IPS-NIHi11 (cell line): ENCODE measurements at regions not wholly inside any gene's neighbourhood (a gene's known extent, or its start where the extent isn't known, plus 50 kb on each side); places are given as distances from the start of the nearest gene placed in this dataset.

Experiments used
- DNase-seq: peaks from one replicate; pipeline ENCODE4 v3.0.0; 2012; ENCODE audit warnings: mixed read lengths, low spot score

GRCh38 chr21:16492892-16493291 is 763.1 kb downstream of the USP25 start:
- no peak for DNase-seq

GRCh38 chr21:16496609-16497008 is 766.8 kb downstream of the USP25 start:
- DNase-seq, result no peak

- DNase-seq, result no peak
Measured at GRCh38 chr21:16500271-16500670, 770.5 kb downstream of the USP25 start.

- no peak for DNase-seq
Measured at GRCh38 chr21:16502273-16502672, 772.5 kb downstream of the USP25 start.

GRCh38 chr21:16502897-16503296 is 773.1 kb downstream of the USP25 start:
- no peak for DNase-seq

- no peak for DNase-seq
Measured at GRCh38 chr21:16504281-16504680, 774.5 kb downstream of the USP25 start.

- DNase-seq, result no peak
Measured at GRCh38 chr21:16504766-16505165, 775.0 kb downstream of the USP25 start.

GRCh38 chr21:16509476-16509875 is 779.7 kb downstream of the USP25 start:
- no peak for DNase-seq

- DNase-seq, result no peak
Measured at GRCh38 chr21:16514316-16514715, 784.5 kb downstream of the USP25 start.

GRCh38 chr21:16517383-16517782 is 787.6 kb downstream of the USP25 start:
- DNase-seq, result no peak

- no peak for DNase-seq
Measured at GRCh38 chr21:16519036-16519435, 789.3 kb downstream of the USP25 start.

- DNase-seq, result no peak
Measured at GRCh38 chr21:16519644-16520043, 789.9 kb downstream of the USP25 start.

GRCh38 chr21:16522548-16522947 is 792.8 kb downstream of the USP25 start:
- DNase-seq, result no peak

- DNase-seq, result no peak
Measured at GRCh38 chr21:16530656-16531055, 800.9 kb downstream of the USP25 start.

GRCh38 chr21:16532840-16533239 is 803.1 kb downstream of the USP25 start:
- DNase-seq, result no peak

GRCh38 chr21:16533692-16534407 is 804.1 kb downstream of the USP25 start:
- no peak for DNase-seq

- no peak for DNase-seq
Measured at GRCh38 chr21:16534408-16535101, 804.8 kb downstream of the USP25 start.

GRCh38 chr21:16535102-16535422 is 805.3 kb downstream of the USP25 start:
- DNase-seq, result peak; percentile 14

GRCh38 chr21:16535626-16536025 is 805.8 kb downstream of the USP25 start:
- DNase-seq, result no peak

- DNase-seq, result no peak
Measured at GRCh38 chr21:16536140-16536539, 806.4 kb downstream of the USP25 start.

- no peak for DNase-seq
Measured at GRCh38 chr21:16536643-16537434, 807.1 kb downstream of the USP25 start.

- DNase-seq, result no peak
Measured at GRCh38 chr21:16537501-16537900, 807.7 kb downstream of the USP25 start.

- DNase-seq, result no peak
Measured at GRCh38 chr21:16538405-16538804, 808.6 kb downstream of the USP25 start.
